Heart left ventricle (tissue), 16 donors: ENCODE measurements at regions not wholly inside any gene's neighbourhood (a gene's known extent, or its start where the extent isn't known, plus 50 kb on each side); places are given as distances from the start of the nearest gene placed in this dataset.

Source experiments
- ATAC-seq, 4 donors: fragments of 200-7000 bp; cut with Tn5 transposase; one replicate each; pipeline ENCODE4 v1.9.1; 2020 to 2022; ENCODE audit warnings: moderate library complexity in 4 of 4, mild to moderate bottlenecking in 3 of 4, moderate number of reproducible peaks in 1 of 4
- DNase-seq, 5 donors: peaks; one replicate each; pipeline ENCODE4 v3.0.0-alpha.2; 2020
- H3K27ac ChIP-seq, 12 donors: fragments of 200-600 bp; sonication (generic) in 4 of 12; one replicate each; pipeline versions ENCODE4 v1.5.0 to v1.8.0; 2016 to 2022; ENCODE audit warnings: mild to moderate bottlenecking in 2 of 12
- H3K27me3 ChIP-seq, 9 donors: fragments of 200-600 bp; sonication (generic) in 2 of 9; one replicate each; pipeline versions ENCODE4 v1.5.1 to v1.8.0; 2016 to 2022; ENCODE audit warnings: mild to moderate bottlenecking in 3 of 9
- H3K36me3 ChIP-seq, 9 donors: fragments of 200-600 bp; sonication (generic) in 2 of 9; one replicate each; pipeline versions ENCODE4 v1.5.0 to v1.8.0; 2018 to 2022; ENCODE audit warnings: mild to moderate bottlenecking in 2 of 9
- H3K4me1 ChIP-seq, 12 donors: fragments of 200-600 bp; sonication (generic) in 4 of 12; one replicate each; pipeline versions ENCODE4 v1.5.0 to v1.8.0; 2016 to 2022; ENCODE audit warnings: mild to moderate bottlenecking in 3 of 12
- H3K4me3 ChIP-seq, 12 donors: fragments of 200-600 bp; sonication (generic) in 4 of 12; one replicate each; pipeline versions ENCODE4 v1.5.0 to v1.8.0; 2017 to 2022; ENCODE audit warnings: mild to moderate bottlenecking in 9 of 12, moderate library complexity in 4 of 12
- H3K9me3 ChIP-seq, 12 donors: fragments of 200-600 bp; sonication (generic) in 4 of 12; one replicate each; pipeline versions ENCODE4 v1.5.0 to v1.8.0; 2016 to 2022; ENCODE audit warnings: mild to moderate bottlenecking in 1 of 12
- POLR2A ChIP-seq, 2 donors: fragments of 450-650 bp; IDR thresholded peaks; one replicate each; pipeline ENCODE4 v1.6.1; 2017; ENCODE audit warnings: antibody characterized with exemption in 2 of 2, mild to moderate bottlenecking in 2 of 2, moderate library complexity in 2 of 2
- WGBS, 4 donors: extraction: QIAGEN DNeasy Blood & Tissue Kit in 2 of 4; methylation state at CpG; one replicate each; pipeline versions ENCODE4 v1.1.5 to v1.1.7; 2013 to 2018; 5-methylcytosine and 5-hydroxymethylcytosine counted together
- intact Hi-C, 10 donors: fragments of 100-400 bp; cut with DNase I; formaldehyde crosslinking; loops; one replicate each; pipeline versions ENCODE4 v1.11.1 to v1.14.2; 2022
- TF ChIP-seq, protein P1 (sequence below), 12 donors: fragments of 200-600 bp; sonication (generic) in 4 of 12; IDR thresholded peaks; one replicate each; pipeline versions ENCODE4 v1.5.0 to v1.8.0; 2018 to 2022; ENCODE audit warnings: antibody characterized with exemption in 12 of 12, mild to moderate bottlenecking in 5 of 12
- donor health status: ischemic (EF 13 %, LVEDD 7.1; RV severe dilation, severe dysfunction).
- donor health status: healthy with polysubstance abuse.
- donor health status: DM: no; HTN: yes; CAD: no.
- donor health status: DM: no; HTN: no; CAD: no.
- donor health status: ischemic (EF 25% LVEDD 6.9; RV normal size, moderate dysfunction).
- donor health status: ischemic (EF 25% LVEDD 5.7; RV mildly dilated, moderate dysfunction).
- donor health status: healthy.
- donor health status: DM: yes; HTN: yes; CAD: no.
- donor health status: ischemic (EF 35%, LVEDD 5.7; RV mildly dilated, moderate dysfunction).
- donor health status: nonischemic (EF 11% LVEDD 7.7; RV severe dilation, severe dysfunction).
- donor health status: DM: yes; HTN: yes; CAD: no.
- donor health status: PGD.
- donor health status: ischemic (EF 29% LVEDD 5.4; RV normal size, mild dysfunction).
- donor health status: nonischemic (EF 23%, LVEDD 6.1; RV moderate dilation, normal function).

DNA sequence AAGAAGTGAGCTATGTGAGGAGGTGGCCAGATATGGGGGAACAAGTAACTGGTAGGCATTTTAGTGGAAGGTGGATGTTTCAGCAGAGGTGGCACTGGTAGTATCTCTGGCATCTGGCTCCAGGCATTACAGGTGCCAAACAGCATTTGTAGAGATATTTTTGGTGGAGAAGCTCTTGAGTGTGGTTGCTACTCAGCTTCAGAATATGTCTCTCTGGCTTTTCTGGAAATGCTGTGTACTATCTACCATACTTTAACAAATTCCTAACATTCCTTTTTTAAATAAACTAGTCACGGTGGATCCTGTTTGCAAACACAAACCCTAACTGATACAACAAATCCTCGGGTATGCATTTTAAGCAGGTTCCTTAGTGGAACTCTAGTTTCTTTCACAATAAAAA, 128.0 kb downstream of the BARX2 start:
- TF ChIP-seq, protein P1, sequence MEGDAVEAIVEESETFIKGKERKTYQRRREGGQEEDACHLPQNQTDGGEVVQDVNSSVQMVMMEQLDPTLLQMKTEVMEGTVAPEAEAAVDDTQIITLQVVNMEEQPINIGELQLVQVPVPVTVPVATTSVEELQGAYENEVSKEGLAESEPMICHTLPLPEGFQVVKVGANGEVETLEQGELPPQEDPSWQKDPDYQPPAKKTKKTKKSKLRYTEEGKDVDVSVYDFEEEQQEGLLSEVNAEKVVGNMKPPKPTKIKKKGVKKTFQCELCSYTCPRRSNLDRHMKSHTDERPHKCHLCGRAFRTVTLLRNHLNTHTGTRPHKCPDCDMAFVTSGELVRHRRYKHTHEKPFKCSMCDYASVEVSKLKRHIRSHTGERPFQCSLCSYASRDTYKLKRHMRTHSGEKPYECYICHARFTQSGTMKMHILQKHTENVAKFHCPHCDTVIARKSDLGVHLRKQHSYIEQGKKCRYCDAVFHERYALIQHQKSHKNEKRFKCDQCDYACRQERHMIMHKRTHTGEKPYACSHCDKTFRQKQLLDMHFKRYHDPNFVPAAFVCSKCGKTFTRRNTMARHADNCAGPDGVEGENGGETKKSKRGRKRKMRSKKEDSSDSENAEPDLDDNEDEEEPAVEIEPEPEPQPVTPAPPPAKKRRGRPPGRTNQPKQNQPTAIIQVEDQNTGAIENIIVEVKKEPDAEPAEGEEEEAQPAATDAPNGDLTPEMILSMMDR (IDR thresholded peaks at IDR 0.05): no peak
- no peaks in the 10 kb centered on the region for H3K36me3 ChIP-seq
- no peak overlapping the region for H3K4me3 ChIP-seq
- H3K27me3 ChIP-seq: no peaks in the 10 kb centered on the region
- DNase-seq (no peak), ATAC-seq (no peak)
- no peak overlapping the region for H3K27ac ChIP-seq
- peaks cover 0 to 18% (median 1%) of the 10 kb centered on the region in 12 donors for H3K9me3 ChIP-seq
- intact Hi-C loops: no loop called here
- 27 to 37% (median 36%) methylated on average over 2 of the region's 2 CpGs for WGBS, 4 donors
- H3K4me1 ChIP-seq: no peaks in the 10 kb centered on the region

DNA sequence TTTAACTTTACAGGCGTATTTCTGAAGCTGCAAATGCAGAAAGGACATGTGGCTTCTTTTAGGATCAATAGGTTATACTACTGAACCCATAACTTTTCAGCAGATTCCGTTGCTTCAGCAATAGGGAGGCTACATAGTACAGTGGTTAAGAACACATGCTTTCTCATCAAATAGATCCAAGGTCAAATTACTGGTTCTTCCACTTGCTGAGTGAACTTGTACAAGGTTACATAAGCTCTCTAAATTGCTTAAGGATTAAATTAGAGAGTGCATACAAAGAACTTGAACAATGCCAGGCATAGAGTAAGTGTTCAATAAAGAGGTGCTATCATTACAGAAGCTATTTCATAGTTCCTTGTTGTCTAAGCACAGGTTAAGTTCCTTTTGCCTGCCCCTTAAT, 129.6 kb downstream of the BARX2 start:
- WGBS, 4 donors: 55 to 71% (median 66%) methylated on average over 2 of the region's 2 CpGs
- ATAC-seq (no peak), DNase-seq (no peak)
- no peaks in the 10 kb centered on the region for H3K27me3 ChIP-seq
- no peaks in the 10 kb centered on the region for H3K36me3 ChIP-seq
- TF ChIP-seq POLR2A (IDR thresholded peaks at IDR 0.05): no peak
- TF ChIP-seq, protein P1 (IDR thresholded peaks at IDR 0.05): no peak
- H3K9me3 ChIP-seq: peaks cover 0 to 21% (median 1%) of the 10 kb centered on the region in 12 donors
- H3K4me1 ChIP-seq: no peaks in the 10 kb centered on the region
- intact Hi-C loops: no loop called here
- no peak overlapping the region for H3K27ac ChIP-seq
- no peak overlapping the region for H3K4me3 ChIP-seq

DNA sequence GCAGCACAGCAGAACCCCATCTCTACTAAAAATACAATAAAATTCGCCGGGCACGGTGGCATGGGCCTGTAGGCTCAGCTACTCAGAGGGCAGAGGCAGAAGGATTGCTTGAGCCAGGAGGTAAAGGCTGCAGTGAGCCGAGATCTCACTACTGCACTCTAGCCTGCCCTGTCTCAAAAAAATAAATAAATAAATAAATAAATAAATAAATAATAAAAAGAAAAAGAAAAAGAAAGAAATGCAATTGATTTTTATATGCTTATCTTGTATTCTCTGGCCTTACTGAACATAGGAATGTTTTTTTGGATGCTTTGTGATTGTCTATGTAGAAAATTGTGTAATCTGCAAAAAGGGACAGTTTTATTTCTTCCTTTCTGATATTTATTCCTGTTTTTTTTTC, 132.5 kb downstream of the BARX2 start:
- Histone ChIP-seq H3K27me3 (no peaks in the 10 kb centered on the region), H3K36me3 (no peaks in the 10 kb centered on the region), H3K4me1 (no peaks in the 10 kb centered on the region), H3K9me3 (peaks cover 0 to 6% (median 0%) of the 10 kb centered on the region in 12 donors), H3K4me3 (no peak overlapping the region), H3K27ac (no peak overlapping the region)
- TF ChIP-seq, protein P1 (IDR thresholded peaks at IDR 0.05): no peak
- TF ChIP-seq POLR2A (IDR thresholded peaks at IDR 0.05): no peak
- WGBS, 4 donors: 91 to 93% (median 93%) methylated on average over 4 of the region's 4 CpGs
- intact Hi-C loops: no loop called here
- DNase-seq (no peak), ATAC-seq (no peak)

DNA sequence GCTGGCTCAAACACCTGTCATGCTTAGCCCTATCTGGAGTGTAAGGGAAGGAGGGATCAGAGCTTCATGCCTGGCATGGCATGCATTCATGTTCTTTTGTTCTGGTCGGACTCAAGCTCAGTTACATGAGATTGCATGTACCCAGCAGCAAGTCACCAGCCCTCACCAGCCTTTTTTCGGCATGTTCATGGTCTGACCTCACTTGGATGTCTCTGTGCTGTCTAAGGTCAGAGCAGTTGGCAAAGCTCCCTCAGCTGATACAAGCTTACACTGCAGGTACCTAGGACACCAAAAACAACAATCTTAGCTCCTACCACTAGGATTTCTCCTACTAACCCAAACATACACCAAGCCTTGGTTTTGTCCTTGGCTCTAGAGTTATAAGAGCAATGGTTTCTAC, 152.6 kb downstream of the BARX2 start:
- 61 to 90% (median 76%) methylated on average over 2 of the region's 2 CpGs for WGBS, 4 donors
- intact Hi-C loops: no loop called here
- H3K4me3 ChIP-seq: no peak overlapping the region
- peaks cover 0 to 8% (median 0%) of the 10 kb centered on the region in 12 donors for H3K9me3 ChIP-seq
- no peak overlapping the region for H3K27ac ChIP-seq
- H3K4me1 ChIP-seq: no peaks in the 10 kb centered on the region
- TF ChIP-seq POLR2A (IDR thresholded peaks at IDR 0.05): no peak
- TF ChIP-seq, protein P1 (IDR thresholded peaks at IDR 0.05): no peak
- peaks cover 0 to 8% (median 0%) of the 10 kb centered on the region in 9 donors for H3K27me3 ChIP-seq
- no peaks in the 10 kb centered on the region for H3K36me3 ChIP-seq
- DNase-seq: no peak
- ATAC-seq: no peak
